Endothelial cell of umbilical vein (primary cell): ENCODE measurements at regions not wholly inside any gene's neighbourhood (a gene's known extent, or its start where the extent isn't known, plus 50 kb on each side); places are given as distances from the start of the nearest gene placed in this dataset.

Experiments used
- EZH2 ChIP-seq: IDR thresholded peaks from 2 replicates; pipeline ENCODE4 v1.6.1; 2012; ENCODE audit warnings: borderline replicate concordance, low read depth, mild to moderate bottlenecking, moderate library complexity, low read length, inconsistent platforms; ENCODE audit not compliant: severe bottlenecking
- FOS ChIP-seq: IDR thresholded peaks from 2 replicates; pipeline ENCODE4 v1.6.1; 2011; ENCODE audit warnings: mild to moderate bottlenecking, low read length, moderate library complexity, borderline replicate concordance; ENCODE audit not compliant: insufficient read depth
- JUN ChIP-seq: IDR thresholded peaks from 2 replicates; pipeline ENCODE4 v1.6.1; 2011; ENCODE audit warnings: borderline replicate concordance, low read depth; ENCODE audit not compliant: insufficient read length, insufficient read depth
- MYC ChIP-seq: IDR thresholded peaks from one replicate; pipeline ENCODE4 v1.6.1; 2011; ENCODE audit warnings: mild to moderate bottlenecking, low read depth, low read length
- POLR2A ChIP-seq: IDR thresholded peaks from 2 replicates; pipeline ENCODE4 v1.6.1; 2012; ENCODE audit warnings: low read depth, mild to moderate bottlenecking, control low read depth, low read length
- POLR2AphosphoS5 ChIP-seq: IDR thresholded peaks from 2 replicates; pipeline ENCODE4 v1.6.1; 2012; ENCODE audit warnings: low read depth, mild to moderate bottlenecking, control low read depth, low read length, moderate library complexity; ENCODE audit not compliant: insufficient read depth
- TF ChIP-seq, protein P1 (sequence below), 2 donors: IDR thresholded peaks; 1 replicate in 1 of 2; 2 replicates in 1 of 2; pipeline ENCODE4 v1.5.1; 2011; ENCODE audit warnings: low read length in 2 of 2, mild to moderate bottlenecking in 2 of 2, moderate library complexity in 2 of 2, control low read depth in 1 of 2, inconsistent platforms in 1 of 2, low read depth in 1 of 2; ENCODE audit not compliant: insufficient read depth in 1 of 2; ENCODE audit errors: extremely low read depth in 1 of 2
- TF ChIP-seq, protein P2 (sequence below): IDR thresholded peaks from 2 replicates; pipeline ENCODE4 v1.6.1; 2011; ENCODE audit not compliant: insufficient read depth, insufficient read length

GRCh38 chr3:28645149-28645548 lies 296.5 kb upstream of the AZI2 start:
- TF ChIP-seq, protein P1, sequence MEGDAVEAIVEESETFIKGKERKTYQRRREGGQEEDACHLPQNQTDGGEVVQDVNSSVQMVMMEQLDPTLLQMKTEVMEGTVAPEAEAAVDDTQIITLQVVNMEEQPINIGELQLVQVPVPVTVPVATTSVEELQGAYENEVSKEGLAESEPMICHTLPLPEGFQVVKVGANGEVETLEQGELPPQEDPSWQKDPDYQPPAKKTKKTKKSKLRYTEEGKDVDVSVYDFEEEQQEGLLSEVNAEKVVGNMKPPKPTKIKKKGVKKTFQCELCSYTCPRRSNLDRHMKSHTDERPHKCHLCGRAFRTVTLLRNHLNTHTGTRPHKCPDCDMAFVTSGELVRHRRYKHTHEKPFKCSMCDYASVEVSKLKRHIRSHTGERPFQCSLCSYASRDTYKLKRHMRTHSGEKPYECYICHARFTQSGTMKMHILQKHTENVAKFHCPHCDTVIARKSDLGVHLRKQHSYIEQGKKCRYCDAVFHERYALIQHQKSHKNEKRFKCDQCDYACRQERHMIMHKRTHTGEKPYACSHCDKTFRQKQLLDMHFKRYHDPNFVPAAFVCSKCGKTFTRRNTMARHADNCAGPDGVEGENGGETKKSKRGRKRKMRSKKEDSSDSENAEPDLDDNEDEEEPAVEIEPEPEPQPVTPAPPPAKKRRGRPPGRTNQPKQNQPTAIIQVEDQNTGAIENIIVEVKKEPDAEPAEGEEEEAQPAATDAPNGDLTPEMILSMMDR (IDR thresholded peaks at IDR 0.05; ENCODE audit: extremely low read depth in 1 of 2, insufficient read depth in 1 of 2, low read depth in 1 of 2, low read length in 2 of 2): no peak
- TF ChIP-seq POLR2A: no peak
- TF ChIP-seq, protein P2, sequence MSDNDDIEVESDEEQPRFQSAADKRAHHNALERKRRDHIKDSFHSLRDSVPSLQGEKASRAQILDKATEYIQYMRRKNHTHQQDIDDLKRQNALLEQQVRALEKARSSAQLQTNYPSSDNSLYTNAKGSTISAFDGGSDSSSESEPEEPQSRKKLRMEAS: no peak
- no peak for TF ChIP-seq FOS
- TF ChIP-seq EZH2: no peak
- no peak for TF ChIP-seq POLR2AphosphoS5
- no peak for TF ChIP-seq JUN
- no peak for TF ChIP-seq MYC
